GM19023 (cell line): ENCODE measurements at regions not wholly inside any gene's neighbourhood (a gene's known extent, or its start where the extent isn't known, plus 50 kb on each side); places are given as distances from the start of the nearest gene placed in this dataset.

ENCODE experiments used
- ATAC-seq: cut with Tn5 transposase; IDR thresholded peaks from one replicate; pipeline ENCODE4 v1.9.1; 2021; ENCODE audit warnings: mild to moderate bottlenecking, moderate library complexity; ENCODE audit not compliant: unreplicated experiment

GRCh38 chr13:78239714-78240113 lies 321.1 kb upstream of the EDNRB start:
- no peak for ATAC-seq

GRCh38 chr13:78238911-78239310 lies 320.3 kb upstream of the EDNRB start:
- ATAC-seq: no peak

- no peak for ATAC-seq
These were observed 310.3 kb upstream of the EDNRB start for GRCh38 chr13:78228940-78229339.

GRCh38 chr13:78228211-78228610 lies 309.6 kb upstream of the EDNRB start:
- no peak for ATAC-seq

GRCh38 chr13:78227709-78228108 lies 309.1 kb upstream of the EDNRB start:
- no peak for ATAC-seq

GRCh38 chr13:78215458-78216108 lies 297.0 kb upstream of the EDNRB start:
- ATAC-seq: no peak

- ATAC-seq: no peak
These were observed 282.8 kb upstream of the EDNRB start for GRCh38 chr13:78201411-78201810.

- ATAC-seq: no peak
These were observed 280.2 kb upstream of the EDNRB start for GRCh38 chr13:78198821-78199220.

GRCh38 chr13:78198419-78198818 lies 279.8 kb upstream of the EDNRB start:
- ATAC-seq: no peak

GRCh38 chr13:78197231-78197630 lies 278.6 kb upstream of the EDNRB start:
- no peak for ATAC-seq

GRCh38 chr13:78194904-78195639 lies 276.4 kb upstream of the EDNRB start:
- no peak for ATAC-seq

GRCh38 chr13:78193846-78194245 lies 275.2 kb upstream of the EDNRB start:
- no peak for ATAC-seq

- no peak for ATAC-seq
These were observed 274.1 kb upstream of the EDNRB start for GRCh38 chr13:78192716-78193115.

- no peak for ATAC-seq
These were observed 271.7 kb upstream of the EDNRB start for GRCh38 chr13:78190296-78190695.

GRCh38 chr13:78187781-78188180 lies 269.1 kb upstream of the EDNRB start:
- ATAC-seq: no peak

GRCh38 chr13:78185700-78186099 lies 267.1 kb upstream of the EDNRB start:
- no peak for ATAC-seq

GRCh38 chr13:78183732-78184131 lies 265.1 kb upstream of the EDNRB start:
- no peak for ATAC-seq

- no peak for ATAC-seq
These were observed 264.2 kb upstream of the EDNRB start for GRCh38 chr13:78182813-78183212.

- ATAC-seq: no peak
These were observed 258.7 kb upstream of the EDNRB start for GRCh38 chr13:78177306-78177705.

GRCh38 chr13:78176880-78177279 lies 258.2 kb upstream of the EDNRB start:
- ATAC-seq: no peak

GRCh38 chr13:78169386-78169785 lies 250.8 kb upstream of the EDNRB start:
- ATAC-seq: no peak

- ATAC-seq: no peak
These were observed 250.3 kb upstream of the EDNRB start for GRCh38 chr13:78168981-78169380.

- ATAC-seq: no peak
These were observed 242.6 kb upstream of the EDNRB start for GRCh38 chr13:78161266-78161665.
